VCaP (cell line): ENCODE measurements at regions not wholly inside any gene's neighbourhood (a gene's known extent, or its start where the extent isn't known, plus 50 kb on each side); places are given as distances from the start of the nearest gene placed in this dataset.
"Not testable (repeated sequence)": the region's sequence is repeated elsewhere in the genome, so short reads cannot be mapped to it uniquely, and the experiment has no call there.

Experiments used
- H3K27ac ChIP-seq: fragments of 450-650 bp; 2 replicates; pipeline ENCODE4 v1.5.1; 2017
- CTCF ChIP-seq: fragments of 450-650 bp; conservative IDR thresholded peaks from 2 replicates; pipeline ENCODE4 v1.5.1; 2017; ENCODE audit warnings: mild to moderate bottlenecking, moderate library complexity

- no peak for TF ChIP-seq CTCF
- H3K27ac ChIP-seq: no peak overlapping the region
Observed at GRCh38 chrX:52277666-52278065, 91.2 kb upstream of the XAGE2 start.

- no peak for TF ChIP-seq CTCF
- H3K27ac ChIP-seq: no peak overlapping the region
Observed at GRCh38 chrX:52280812-52281211, 88.0 kb upstream of the XAGE2 start.

GRCh38 chrX:52284865-52285264 is 84.0 kb upstream of the XAGE2 start:
- TF ChIP-seq CTCF: no peak
- H3K27ac ChIP-seq: no peak overlapping the region

GRCh38 chrX:52298968-52299367 is 69.9 kb upstream of the XAGE2 start:
- H3K27ac ChIP-seq: not testable (repeated sequence)

GRCh38 chrX:52308532-52308931 is 60.3 kb upstream of the XAGE2 start:
- H3K27ac ChIP-seq: not testable (repeated sequence)
